ENCODE measurements at regions not wholly inside any gene's neighbourhood (a gene's known extent, or its start where the extent isn't known, plus 50 kb on each side); places are given as distances from the start of the nearest gene placed in this dataset.

DNA sequence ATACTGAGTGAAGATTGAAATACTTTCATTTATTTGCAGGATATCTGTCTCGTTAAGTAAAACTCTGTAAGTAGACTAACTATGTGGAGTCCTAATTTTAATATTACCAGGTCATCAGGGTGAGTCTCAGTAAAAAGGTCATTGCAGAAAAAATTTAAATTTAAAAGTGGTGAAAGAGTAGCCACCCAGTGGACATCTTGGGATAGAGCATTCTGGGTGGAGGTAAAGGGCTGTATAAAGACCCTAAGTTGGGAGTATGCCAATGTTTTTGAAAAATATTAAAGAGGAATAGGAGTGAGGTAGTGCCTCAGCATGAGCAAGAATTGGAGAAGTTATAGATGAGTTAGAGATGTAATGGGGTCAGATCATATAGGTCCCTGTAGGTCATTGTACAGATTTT lies 145.5 kb downstream of the HMHB1 start:
- no peak overlapping the region for H3K27ac ChIP-seq (ENCODE audit: low read depth, low read length, poor library complexity, severe bottlenecking)
- H3K9me3 ChIP-seq (ENCODE audit: low read depth, low read length, poor library complexity, severe bottlenecking), result no peaks in the 10 kb centered on the region
- H3K36me3 ChIP-seq (ENCODE audit: insufficient read depth, low read length, poor library complexity, severe bottlenecking), result no peaks in the 10 kb centered on the region
- no peak overlapping the region for H3K4me3 ChIP-seq (ENCODE audit: low read depth, low read length, poor library complexity, severe bottlenecking)
- H3K4me1 ChIP-seq (ENCODE audit: insufficient read depth, low read length, poor library complexity, severe bottlenecking), result no peaks in the 10 kb centered on the region
- no peak for TF ChIP-seq EZH2 (IDR thresholded peaks at IDR 0.05; ENCODE audit: borderline replicate concordance, low read depth, low read length, poor library complexity, severe bottlenecking)
- peak; percentile 36; the same call in 1 of the 2 replicates for TF ChIP-seq CTCF (conservative IDR thresholded peaks at IDR 0.05; ENCODE audit: low read depth, low read length)
- intact Hi-C loops (cut with micrococcal nuclease; ENCODE audit: unreplicated experiment), result no loop called here
- no peaks in the 10 kb centered on the region for H3K27me3 ChIP-seq (replicated peaks; ENCODE audit: insufficient read depth, low read depth, low read length, poor library complexity)
- no TSS peak for BruUV-seq (replicated peaks)
- POLR2A ChIA-PET (ENCODE audit: low non-redundant PET), result no interaction called here
- CTCF ChIA-PET, result interaction anchor here (0.7 kb wide), 1 partner anchor 135 kb away, joined by 3 read pairs; no protein-coding TSS in a partner anchor
- DNase-seq (ENCODE audit: low spot score), result no peak

DNA sequence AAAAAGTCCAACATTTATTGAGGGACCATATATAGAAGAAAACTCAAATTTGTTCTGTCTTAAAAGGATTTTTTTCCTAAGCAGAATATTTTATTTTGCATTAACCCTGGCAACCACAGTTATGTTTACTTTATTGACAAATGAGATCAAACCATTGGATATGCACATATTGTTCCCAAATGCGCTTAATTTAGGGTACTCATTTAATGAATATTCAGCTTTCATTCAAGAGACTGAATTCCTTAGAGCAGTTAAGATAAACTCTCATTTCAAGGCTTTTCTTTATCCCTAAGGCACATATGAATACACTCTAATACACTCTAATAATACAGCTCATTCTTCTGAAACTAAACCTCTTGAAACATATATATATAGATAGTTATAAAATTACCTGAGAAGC lies 150.2 kb downstream of the HMHB1 start:
- no TSS peak for BruUV-seq (replicated peaks)
- CTCF ChIA-PET, result no interaction called here
- intact Hi-C loops (cut with micrococcal nuclease; ENCODE audit: unreplicated experiment), result loop anchor here (10.0 kb wide), 3 partner anchors 557 to 1037 kb away; partner anchors contain the start of gene NR3C1
- DNase-seq (ENCODE audit: low spot score), result no peak
- no peaks in the 10 kb centered on the region for H3K27me3 ChIP-seq (replicated peaks; ENCODE audit: insufficient read depth, low read depth, low read length, poor library complexity)
- H3K4me3 ChIP-seq (ENCODE audit: low read depth, low read length, poor library complexity, severe bottlenecking), result no peak overlapping the region
- TF ChIP-seq EZH2 (IDR thresholded peaks at IDR 0.05; ENCODE audit: borderline replicate concordance, low read depth, low read length, poor library complexity, severe bottlenecking) (no peak), CTCF (conservative IDR thresholded peaks at IDR 0.05; ENCODE audit: low read depth, low read length) (no peak)
- no peaks in the 10 kb centered on the region for H3K36me3 ChIP-seq (ENCODE audit: insufficient read depth, low read length, poor library complexity, severe bottlenecking)
- no peaks in the 10 kb centered on the region for H3K9me3 ChIP-seq (ENCODE audit: low read depth, low read length, poor library complexity, severe bottlenecking)
- no peaks in the 10 kb centered on the region for H3K4me1 ChIP-seq (ENCODE audit: insufficient read depth, low read length, poor library complexity, severe bottlenecking)
- H3K27ac ChIP-seq (ENCODE audit: low read depth, low read length, poor library complexity, severe bottlenecking), result no peak overlapping the region
- POLR2A ChIA-PET (ENCODE audit: low non-redundant PET), result no interaction called here

GRCh38 chr5:143964919-143965318 lies 153.0 kb downstream of the HMHB1 start:
- POLR2A ChIA-PET (ENCODE audit: low non-redundant PET), result no interaction called here
- DNase-seq (ENCODE audit: low spot score), result no peak
- Histone ChIP-seq H3K4me1 (ENCODE audit: insufficient read depth, low read length, poor library complexity, severe bottlenecking) (no peaks in the 10 kb centered on the region), H3K9me3 (ENCODE audit: low read depth, low read length, poor library complexity, severe bottlenecking) (no peaks in the 10 kb centered on the region), H3K27ac (ENCODE audit: low read depth, low read length, poor library complexity, severe bottlenecking) (no peak overlapping the region), H3K27me3 (replicated peaks; ENCODE audit: insufficient read depth, low read depth, low read length, poor library complexity) (peaks cover 9% of the 10 kb centered on the region), H3K36me3 (ENCODE audit: insufficient read depth, low read length, poor library complexity, severe bottlenecking) (no peaks in the 10 kb centered on the region), H3K4me3 (ENCODE audit: low read depth, low read length, poor library complexity, severe bottlenecking) (no peak overlapping the region)
- intact Hi-C loops (cut with micrococcal nuclease; ENCODE audit: unreplicated experiment), result loop anchor here (5.0 to 10.0 kb wide), 4 partner anchors 128 to 1040 kb away; partner anchors contain the start of gene NR3C1
- BruUV-seq (replicated peaks), result no TSS peak
- CTCF ChIA-PET, result no interaction called here
- TF ChIP-seq CTCF (conservative IDR thresholded peaks at IDR 0.05; ENCODE audit: low read depth, low read length) (no peak), EZH2 (IDR thresholded peaks at IDR 0.05; ENCODE audit: borderline replicate concordance, low read depth, low read length, poor library complexity, severe bottlenecking) (no peak)
